Hematopoietic multipotent progenitor cell treated with erythropoietin and hydrocortisone succinate and interleukin-3 and kit ligand, for 4 days (in vitro differentiated cells): ENCODE measurements at regions not wholly inside any gene's neighbourhood (a gene's known extent, or its start where the extent isn't known, plus 50 kb on each side); places are given as distances from the start of the nearest gene placed in this dataset.

ENCODE experiments used
- DNase-seq: peaks from one replicate; pipeline ENCODE4 v3.0.0-alpha.2; 2015

DNA sequence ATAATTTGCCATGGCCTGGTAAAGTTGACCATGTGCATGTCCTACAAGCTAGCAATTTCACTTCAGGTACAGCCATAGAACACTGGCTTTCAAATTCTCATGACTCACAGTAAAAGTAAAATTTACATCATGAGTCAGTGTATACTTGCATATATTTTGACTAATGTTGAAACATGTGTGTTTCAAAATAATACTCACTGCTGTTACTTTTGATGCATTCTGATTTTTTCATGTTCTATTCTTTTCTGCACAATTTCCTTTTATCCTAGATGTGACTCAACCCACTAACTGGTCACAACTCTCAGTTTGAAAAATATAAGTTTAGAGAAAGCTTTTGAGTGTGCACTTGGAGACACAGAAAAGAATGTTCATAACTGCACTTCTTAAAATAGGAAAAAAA, 365.7 kb downstream of the FGF13 start:
- DNase-seq, result no peak

DNA sequence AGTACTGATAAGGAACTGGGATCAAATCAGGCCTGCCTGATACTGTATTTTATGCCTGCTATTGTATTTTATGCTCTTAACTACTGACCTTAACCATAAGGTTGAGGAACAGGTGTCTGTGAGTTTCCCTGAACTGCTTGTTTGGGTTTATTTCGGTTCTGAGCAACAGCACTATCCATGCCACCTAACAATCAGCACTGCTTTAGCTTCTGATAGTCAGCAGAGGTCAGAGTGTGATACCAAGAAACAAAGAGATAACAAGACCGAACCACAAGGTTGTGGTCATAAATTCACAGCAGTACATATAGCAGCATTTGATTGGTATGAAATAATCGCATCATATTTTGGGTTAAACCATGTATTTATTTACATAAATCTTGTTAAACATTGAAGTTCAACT, 362.2 kb downstream of the FGF13 start:
- DNase-seq, result no peak

DNA sequence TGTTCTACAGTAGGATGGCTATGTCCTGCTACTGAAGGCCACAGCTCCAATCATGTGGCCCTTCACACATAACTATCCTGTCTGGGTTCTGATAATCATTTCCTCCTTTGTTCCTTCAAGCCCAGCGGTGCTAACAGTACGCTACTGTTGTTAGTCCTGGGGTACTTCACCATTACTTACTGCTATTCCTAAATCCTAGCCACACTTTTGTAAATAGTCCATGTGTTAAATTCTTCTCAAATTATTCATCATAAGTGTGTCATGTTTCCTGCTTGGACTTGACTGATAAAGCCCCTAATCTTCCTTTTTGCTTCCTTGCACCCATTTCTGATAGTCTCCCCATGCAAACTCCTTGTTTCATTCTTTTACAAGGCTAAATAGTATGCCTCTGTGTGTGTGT, 332.6 kb downstream of the FGF13 start:
- no peak for DNase-seq

DNA sequence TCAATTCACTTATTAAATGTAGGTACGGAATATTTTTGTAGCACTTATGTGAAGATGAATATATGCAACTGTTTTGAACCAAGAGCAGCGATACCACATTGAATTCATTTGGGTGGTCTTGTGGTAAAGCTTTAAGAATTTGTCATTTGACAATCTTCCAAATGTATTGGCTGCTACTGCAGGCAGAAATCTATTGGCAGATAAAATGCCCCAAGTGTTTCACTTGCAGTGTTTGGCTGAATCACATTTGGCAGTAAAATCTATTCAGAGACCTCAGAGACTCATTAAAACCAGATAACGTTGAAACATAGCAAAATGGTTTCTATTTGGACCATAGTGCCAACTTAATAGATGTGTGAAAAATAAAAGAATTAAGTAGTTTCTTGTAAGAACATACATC, 303.4 kb downstream of the FGF13 start:
- DNase-seq, result no peak

DNA sequence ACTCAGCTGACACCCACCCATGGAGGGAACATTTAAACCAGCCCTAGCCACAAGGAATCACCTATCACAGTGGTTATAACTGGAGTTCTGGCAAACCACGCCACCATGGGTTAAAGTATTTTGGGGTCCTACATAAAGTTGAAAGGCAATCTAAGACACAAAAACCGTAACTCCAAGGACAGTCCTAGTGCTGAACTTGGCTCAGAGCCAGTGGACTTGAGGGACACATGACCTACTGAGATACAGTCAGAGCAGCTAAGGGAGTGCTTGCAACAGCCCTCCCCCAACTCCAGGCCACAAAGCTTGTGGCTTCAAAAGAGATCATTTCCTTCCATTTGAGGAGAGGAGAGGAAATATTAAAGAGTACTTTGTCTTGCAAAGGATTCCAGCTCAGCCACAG, 300.5 kb downstream of the FGF13 start:
- peak; percentile 1 for DNase-seq
